ENCODE measurements at regions not wholly inside any gene's neighbourhood (a gene's known extent, or its start where the extent isn't known, plus 50 kb on each side); places are given as distances from the start of the nearest gene placed in this dataset.

DNA sequence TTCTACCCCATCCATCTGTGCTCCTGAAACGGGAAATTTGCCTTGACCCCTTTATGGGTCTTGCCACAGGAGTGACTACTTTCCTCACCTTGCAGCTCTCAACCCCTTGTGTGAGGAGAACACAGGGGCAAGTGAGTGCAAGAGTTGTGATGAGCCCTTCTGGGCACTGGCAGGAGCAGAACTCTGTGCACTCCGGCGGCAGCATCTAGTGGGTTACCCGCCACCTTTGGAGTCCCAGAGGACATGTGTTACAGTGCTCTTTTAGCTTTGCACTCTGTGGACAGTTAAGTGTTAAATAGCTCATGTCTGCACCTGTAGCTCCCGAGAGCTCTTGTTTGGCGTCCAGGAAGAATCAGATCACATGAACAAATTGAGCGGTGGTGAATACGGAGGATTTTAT is 940.2 kb downstream of the GRIK2 start:
- DNase-seq: no peak

DNA sequence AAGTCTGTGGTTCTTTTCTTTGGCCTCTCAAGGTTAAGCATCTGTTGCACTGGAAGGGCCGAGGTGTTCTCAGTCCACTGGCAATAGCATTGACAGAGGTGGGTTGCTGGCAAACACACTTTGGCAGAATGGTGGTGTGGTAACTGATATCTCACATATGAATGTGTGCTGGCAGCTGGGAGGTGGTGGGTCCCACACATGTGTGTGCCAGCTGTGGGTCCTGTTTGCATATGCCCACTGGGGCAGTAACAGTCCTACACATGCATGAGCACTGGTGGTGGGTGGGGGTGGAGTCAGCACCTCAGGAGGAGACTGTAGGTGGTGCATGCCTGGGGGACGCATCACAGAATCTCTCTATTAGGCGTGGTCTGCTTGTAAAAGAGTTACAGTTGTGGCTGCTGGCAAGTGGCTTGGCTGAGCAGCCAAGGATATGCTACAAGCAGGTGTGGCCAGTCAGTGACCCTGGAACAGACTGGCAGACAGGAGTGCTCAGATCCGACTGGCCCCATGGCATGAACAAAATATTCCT is 934.3 kb downstream of the GRIK2 start:
- DNase-seq: no peak

DNA sequence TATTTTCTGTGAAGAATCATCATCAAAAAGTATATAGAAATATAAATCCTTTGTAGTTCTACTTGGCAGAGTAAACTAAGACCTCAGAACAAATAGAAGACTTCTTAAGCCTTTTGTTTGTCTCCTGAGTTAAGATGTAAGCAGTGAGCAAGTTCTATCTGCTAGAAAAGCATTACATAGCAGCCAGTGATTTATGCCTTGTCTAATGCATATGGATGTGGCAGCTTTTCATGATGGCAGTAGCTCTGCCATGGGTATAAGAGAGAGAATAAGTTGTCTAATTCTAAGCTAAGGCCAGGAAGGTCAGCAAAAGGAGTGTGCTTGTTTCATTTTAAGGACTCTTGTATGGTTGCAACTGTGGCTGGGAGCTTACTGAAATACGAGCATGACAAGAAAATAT is 920.2 kb downstream of the GRIK2 start:
- DNase-seq: no peak

DNA sequence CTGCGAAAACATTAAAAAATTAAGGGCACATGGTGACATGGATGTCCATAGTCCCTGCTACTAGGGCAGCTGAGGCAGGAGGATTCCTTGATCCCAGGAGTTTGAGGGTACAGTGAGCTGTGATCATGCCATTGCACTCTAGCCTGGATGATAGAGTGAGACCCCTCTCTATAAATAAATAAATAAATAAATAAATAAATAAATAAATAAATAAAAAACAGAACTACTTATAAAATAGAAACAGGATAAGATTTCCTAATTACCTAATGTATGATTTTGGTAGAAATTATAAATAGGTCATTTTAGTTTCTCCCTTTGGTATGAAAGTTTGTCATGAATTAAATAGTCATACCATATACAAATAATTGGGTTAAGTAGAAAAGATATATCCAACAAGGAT is 916.2 kb downstream of the GRIK2 start:
- DNase-seq: no peak

DNA sequence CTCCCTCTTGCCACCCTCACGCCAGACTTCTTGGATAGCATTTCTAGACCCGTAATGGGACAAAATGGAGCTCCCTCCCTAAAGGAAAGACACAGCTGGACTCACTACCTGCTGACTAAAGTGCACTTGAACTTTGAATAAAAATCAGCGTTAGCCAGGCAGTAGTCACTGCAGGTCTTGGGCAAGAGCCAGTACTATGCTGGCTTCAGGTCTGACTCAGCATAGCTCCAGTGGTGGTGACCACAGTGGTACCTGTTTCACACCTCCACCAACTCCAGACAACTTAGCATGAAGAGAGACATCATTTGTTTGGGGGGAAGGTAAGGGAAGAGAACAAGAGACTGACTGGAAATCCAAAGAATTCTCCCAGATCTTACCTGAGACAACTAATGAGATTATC is 906.8 kb downstream of the GRIK2 start:
- no peak for DNase-seq

DNA sequence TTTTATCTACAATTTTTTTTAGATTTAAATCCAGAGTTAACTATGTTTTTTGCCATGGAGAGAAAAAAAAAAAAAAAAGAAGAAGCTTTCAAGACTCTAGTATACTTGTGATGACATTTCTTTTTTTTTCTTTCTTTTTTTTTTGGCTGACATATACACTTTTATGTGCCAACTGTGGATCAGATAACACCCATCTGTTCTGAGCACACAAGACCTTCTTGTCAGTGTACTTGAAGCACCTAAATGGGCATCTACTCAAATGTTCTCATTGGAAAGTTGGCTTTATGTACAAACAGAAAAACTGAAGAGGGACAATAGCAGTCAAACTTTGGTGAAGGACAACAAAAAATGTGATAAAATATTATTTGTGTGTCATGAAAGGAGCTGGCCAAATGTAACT is 904.5 kb downstream of the GRIK2 start:
- peak in 1 of 2 experiments; percentile 19 for DNase-seq
